ENCODE measurements at regions not wholly inside any gene's neighbourhood (a gene's known extent, or its start where the extent isn't known, plus 50 kb on each side); places are given as distances from the start of the nearest gene placed in this dataset.
"Not testable (repeated sequence)": the region's sequence is repeated elsewhere in the genome, so short reads cannot be mapped to it uniquely, and the experiment has no call there.

DNA sequence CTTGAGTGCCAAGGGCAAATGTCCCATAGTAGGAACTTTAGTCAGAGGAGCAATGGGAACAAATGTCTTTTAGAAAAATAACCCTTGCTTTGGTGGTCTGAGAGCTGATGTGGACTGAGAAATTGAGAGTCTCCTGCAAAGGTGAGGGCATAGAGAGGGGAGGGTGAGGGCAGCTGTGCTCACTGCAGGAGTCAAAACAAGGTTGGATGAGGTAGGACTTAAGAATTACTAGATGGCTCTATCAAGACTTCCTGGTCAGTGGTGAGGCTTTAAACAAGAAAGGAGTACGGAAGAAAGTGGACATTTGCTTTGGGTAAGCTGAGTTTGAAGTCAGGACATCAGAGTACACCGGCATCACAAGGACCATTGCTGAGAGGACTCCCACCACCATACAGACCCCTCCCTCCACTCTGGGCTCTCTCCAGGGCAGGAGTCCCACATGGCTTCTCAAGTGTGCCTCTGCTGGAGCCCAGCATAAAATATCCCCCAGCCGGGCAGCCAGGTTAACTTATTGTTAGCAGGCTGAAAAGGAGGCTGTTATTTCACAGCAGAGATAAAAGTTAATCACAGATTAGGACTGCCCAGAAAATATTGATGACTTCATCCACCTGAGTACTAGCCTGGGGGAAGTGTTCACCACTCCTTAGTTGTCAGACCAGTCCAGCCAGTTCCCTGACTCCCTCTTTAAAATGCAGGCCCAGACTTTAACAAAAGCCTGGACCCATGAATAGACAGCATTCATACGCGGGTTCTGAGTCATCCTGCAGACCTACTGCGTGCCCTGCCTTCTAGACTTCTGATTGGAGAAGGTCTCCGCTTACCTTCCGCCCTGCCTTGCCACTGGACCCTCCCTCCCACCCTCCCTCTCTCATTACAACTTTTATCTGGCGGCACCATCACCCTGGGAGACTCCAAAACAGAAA is 167.2 kb downstream of the BCL2L11 start:
- H3K27ac Mint-ChIP-seq; H3K4me3 Mint-ChIP-seq; H3K27me3 Mint-ChIP-seq; H3K36me3 Mint-ChIP-seq (ENCODE audit: low read depth); H3K9me3 Mint-ChIP-seq; intact Hi-C loops (cut with micrococcal nuclease); H3K4me1 Mint-ChIP-seq (ENCODE audit: low read depth): not testable (repeated sequence)

DNA sequence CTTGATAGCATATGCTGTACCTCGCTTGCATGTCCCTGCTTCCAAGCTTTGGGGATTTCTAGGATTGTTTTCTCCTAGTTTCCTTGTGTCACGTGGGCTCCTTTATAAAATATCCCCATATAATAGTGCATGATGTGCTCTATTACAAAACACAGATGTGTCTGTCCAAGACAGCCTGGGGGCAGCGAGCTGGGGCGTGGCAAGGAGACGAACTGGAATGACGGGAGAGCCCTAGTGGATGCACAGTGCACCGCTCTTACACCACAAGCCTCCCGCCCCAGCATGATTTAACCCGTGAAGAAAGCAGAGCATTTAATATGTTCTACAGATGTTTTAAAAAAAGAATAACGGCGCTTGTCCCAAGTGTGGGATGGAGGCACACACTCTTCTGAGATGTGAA is 169.7 kb downstream of the BCL2L11 start:
- H3K9me3 Mint-ChIP-seq; intact Hi-C loops (cut with micrococcal nuclease); H3K27ac Mint-ChIP-seq: not testable (repeated sequence)

DNA sequence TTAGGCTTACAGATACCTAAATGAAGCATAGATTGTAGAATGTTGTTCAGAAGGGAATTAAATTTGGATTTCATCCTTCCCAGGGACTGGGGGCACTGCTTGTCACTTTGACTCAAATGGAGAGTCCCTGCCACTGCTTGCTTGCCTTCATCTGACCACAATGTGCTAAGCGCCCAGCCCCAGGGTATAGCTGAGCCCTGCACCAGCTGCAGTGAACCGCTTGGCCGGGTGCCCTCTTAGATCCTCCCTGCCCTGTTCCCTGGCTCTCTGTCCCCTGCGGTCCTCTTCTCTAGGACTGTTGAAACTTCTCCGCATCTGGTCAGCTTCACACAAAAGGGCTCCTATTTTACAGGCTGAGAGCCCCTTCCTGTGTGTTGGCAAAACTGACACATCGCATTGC is 170.9 kb downstream of the BCL2L11 start:
- H3K27me3 Mint-ChIP-seq; H3K27ac Mint-ChIP-seq; H3K4me1 Mint-ChIP-seq (ENCODE audit: low read depth); H3K9me3 Mint-ChIP-seq; intact Hi-C loops (cut with micrococcal nuclease); H3K36me3 Mint-ChIP-seq (ENCODE audit: low read depth); H3K4me3 Mint-ChIP-seq: not testable (repeated sequence)

More for the DNA sequence above, 169.7 kb downstream of the BCL2L11 start:
- H3K27me3 Mint-ChIP-seq; H3K4me1 Mint-ChIP-seq (ENCODE audit: low read depth); H3K36me3 Mint-ChIP-seq (ENCODE audit: low read depth); H3K4me3 Mint-ChIP-seq: not testable (repeated sequence)

DNA sequence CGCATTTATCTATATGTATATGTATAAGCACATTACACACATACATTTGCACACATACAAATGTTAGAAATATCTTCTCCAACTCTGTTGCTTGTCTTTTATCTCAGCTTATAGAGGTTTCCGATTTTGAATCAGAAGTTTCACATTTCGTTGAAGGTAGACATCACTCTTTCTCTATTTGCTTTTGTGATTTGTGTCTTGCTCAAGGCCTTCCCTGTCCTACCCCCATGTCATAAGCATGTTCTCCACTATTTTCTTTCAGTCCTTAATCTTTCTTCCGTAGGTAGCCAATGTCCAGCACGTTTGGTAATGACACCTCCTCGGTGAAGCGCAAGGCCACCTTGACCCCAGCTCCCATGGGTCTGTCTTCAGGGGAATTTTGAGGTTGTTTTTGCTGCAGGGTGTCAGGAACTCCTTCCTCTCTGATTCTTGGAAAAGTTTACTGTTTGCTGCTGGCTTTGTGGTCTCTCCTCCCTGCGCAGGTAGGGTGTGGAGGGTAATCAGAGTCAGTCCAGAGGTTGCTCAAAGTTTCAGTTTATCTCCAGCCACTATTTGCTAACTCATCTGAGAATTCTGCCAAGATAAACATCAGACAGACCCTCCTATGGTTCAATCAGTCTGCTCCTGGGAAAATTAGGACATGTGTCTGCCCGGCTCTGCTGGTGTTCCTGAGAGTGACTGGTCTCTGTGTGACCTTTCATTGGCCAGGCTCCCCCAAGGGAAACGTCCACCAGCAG is 171.7 kb downstream of the BCL2L11 start:
- H3K27me3 Mint-ChIP-seq; H3K4me1 Mint-ChIP-seq (ENCODE audit: low read depth); H3K36me3 Mint-ChIP-seq (ENCODE audit: low read depth); intact Hi-C loops (cut with micrococcal nuclease); H3K27ac Mint-ChIP-seq; H3K4me3 Mint-ChIP-seq; H3K9me3 Mint-ChIP-seq: not testable (repeated sequence)

DNA sequence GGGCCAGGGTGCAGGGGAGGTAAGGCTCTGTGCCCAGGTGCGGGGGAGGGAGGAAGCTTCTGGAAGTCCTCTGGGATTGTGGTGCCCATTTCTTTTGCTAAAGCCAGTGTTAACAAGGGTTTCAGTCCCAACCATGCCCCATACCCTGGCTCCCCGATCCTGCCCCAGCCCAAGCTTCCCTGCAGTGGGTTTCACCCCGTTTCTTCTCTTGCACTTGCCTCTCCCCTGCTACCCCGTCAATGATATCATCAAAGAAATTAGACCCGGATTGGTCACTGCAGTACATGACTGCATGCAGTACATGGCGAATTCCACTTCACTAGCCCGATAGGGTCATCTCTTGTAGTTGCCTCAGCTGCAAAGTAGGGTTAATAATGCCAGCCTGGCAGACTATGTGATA is 174.0 kb downstream of the BCL2L11 start:
- H3K27ac Mint-ChIP-seq; H3K4me3 Mint-ChIP-seq; H3K36me3 Mint-ChIP-seq (ENCODE audit: low read depth); H3K27me3 Mint-ChIP-seq; H3K9me3 Mint-ChIP-seq; intact Hi-C loops (cut with micrococcal nuclease); H3K4me1 Mint-ChIP-seq (ENCODE audit: low read depth): not testable (repeated sequence)

DNA sequence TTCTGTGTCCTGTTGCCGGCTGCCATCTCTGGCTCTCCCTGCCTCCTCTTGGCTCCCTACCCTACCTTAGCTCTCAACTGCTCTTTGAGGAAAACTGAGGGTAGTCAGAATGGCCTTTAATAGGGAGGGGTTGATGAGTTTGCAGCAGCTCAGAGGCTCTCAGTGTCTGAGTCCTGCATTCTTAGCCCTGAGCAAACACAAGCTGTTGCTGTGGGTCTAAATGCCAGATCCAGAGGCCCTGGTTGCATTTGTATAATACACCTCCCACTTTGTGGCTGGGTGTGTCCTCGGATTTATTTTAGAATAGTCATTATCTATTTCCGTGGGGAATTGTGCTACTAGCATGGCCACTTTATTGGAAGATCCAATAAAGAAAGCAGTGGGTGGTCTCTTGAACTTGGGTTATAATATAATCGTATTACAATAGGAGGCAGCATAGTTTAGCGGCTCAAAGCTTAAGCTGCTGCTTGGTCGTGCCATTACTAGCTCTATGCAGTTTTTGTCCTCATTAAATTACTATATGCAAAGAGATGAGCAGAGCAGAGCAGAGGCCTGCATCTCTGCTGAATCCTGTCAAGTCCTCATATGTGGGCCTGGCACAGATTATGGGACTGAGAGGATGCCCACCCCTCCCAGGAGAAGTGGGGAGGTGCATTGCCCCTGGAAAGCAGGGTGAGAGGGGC is 175.5 kb downstream of the BCL2L11 start:
- H3K4me1 Mint-ChIP-seq (ENCODE audit: low read depth); H3K4me3 Mint-ChIP-seq; H3K27ac Mint-ChIP-seq; H3K27me3 Mint-ChIP-seq; intact Hi-C loops (cut with micrococcal nuclease); H3K36me3 Mint-ChIP-seq (ENCODE audit: low read depth); H3K9me3 Mint-ChIP-seq: not testable (repeated sequence)

DNA sequence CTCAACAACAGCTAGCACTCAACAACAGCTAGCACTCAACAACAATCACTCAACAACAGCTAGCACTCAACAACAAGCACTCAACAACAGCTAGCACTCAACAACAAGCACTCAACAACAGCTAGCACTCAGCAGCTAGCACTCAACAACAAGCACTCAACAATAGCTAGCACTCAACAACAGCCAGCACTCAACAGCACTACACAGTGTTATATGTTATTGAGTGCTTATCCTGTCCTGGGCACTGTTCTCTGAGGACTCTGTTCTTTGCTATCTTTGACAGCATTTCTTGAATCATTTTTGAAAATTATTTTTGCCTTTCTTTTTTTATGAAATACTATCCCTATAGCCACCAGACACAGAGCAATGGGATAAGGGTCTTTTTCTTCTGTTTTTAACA is 176.4 kb downstream of the BCL2L11 start:
- H3K36me3 Mint-ChIP-seq (ENCODE audit: low read depth); H3K27me3 Mint-ChIP-seq; H3K27ac Mint-ChIP-seq; H3K4me1 Mint-ChIP-seq (ENCODE audit: low read depth); intact Hi-C loops (cut with micrococcal nuclease); H3K9me3 Mint-ChIP-seq; H3K4me3 Mint-ChIP-seq: not testable (repeated sequence)

DNA sequence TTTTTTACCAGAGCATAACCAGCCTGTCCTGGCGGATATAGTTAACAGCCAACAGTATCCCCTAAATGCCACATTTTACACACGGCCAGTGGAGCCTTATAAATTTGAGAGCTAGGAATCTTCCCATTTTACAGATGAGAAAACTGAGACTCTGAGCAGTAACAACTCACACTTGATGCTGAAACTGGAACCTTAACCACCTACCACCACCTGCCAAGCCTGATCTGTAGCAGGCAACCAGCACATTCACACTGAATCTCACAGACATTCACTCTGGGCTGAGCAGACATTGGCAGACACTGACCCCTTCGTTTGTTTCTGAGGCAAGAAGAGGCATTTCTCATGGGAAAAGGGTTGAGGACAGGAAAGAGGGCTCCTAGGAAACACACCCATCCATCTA is 178.2 kb downstream of the BCL2L11 start:
- intact Hi-C loops (cut with micrococcal nuclease); H3K27me3 Mint-ChIP-seq; H3K36me3 Mint-ChIP-seq (ENCODE audit: low read depth); H3K4me1 Mint-ChIP-seq (ENCODE audit: low read depth); H3K9me3 Mint-ChIP-seq; H3K4me3 Mint-ChIP-seq; H3K27ac Mint-ChIP-seq: not testable (repeated sequence)

DNA sequence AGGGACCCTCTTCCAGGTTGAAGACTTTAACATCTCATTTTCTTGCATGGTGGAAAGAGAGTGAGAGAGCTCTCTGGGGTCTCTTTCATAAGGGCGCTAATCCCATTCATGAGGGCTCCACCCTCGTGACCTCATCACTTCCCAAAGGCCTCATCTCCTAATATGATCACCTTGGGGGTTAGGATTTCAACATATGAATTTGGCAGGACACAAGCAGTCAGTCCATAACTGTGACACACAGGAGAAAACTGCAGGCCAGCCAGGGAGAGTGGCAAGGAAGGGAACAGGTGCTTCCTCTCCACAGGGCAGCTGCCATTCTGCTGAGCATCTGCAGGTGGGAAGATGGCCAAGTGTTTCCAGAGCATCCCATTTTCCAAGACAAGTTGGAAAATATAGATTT is 178.9 kb downstream of the BCL2L11 start:
- H3K36me3 Mint-ChIP-seq (ENCODE audit: low read depth); H3K9me3 Mint-ChIP-seq; intact Hi-C loops (cut with micrococcal nuclease); H3K4me3 Mint-ChIP-seq; H3K27ac Mint-ChIP-seq; H3K27me3 Mint-ChIP-seq; H3K4me1 Mint-ChIP-seq (ENCODE audit: low read depth): not testable (repeated sequence)

DNA sequence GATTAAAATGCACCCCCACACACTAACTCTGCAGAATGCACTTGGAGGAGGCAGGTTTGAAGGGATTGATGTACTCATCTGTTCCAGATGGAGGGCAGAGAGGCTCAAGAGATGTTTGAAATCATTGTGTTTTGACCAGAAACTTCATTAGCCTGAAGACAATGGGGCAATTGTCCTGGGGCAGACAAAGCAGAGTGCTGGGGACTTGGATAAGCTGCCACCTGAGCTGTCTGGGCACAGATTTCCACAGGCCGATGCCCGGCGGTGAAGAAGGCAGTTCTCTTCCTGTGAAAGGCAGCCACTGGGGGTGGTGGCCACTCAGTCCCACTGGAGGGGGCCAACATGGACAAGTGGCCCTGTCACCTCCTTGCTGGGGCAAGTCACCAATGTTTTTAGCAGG is 181.0 kb downstream of the BCL2L11 start:
- H3K36me3 Mint-ChIP-seq (ENCODE audit: low read depth); H3K27me3 Mint-ChIP-seq; H3K9me3 Mint-ChIP-seq; H3K27ac Mint-ChIP-seq; H3K4me1 Mint-ChIP-seq (ENCODE audit: low read depth); intact Hi-C loops (cut with micrococcal nuclease); H3K4me3 Mint-ChIP-seq: not testable (repeated sequence)

DNA sequence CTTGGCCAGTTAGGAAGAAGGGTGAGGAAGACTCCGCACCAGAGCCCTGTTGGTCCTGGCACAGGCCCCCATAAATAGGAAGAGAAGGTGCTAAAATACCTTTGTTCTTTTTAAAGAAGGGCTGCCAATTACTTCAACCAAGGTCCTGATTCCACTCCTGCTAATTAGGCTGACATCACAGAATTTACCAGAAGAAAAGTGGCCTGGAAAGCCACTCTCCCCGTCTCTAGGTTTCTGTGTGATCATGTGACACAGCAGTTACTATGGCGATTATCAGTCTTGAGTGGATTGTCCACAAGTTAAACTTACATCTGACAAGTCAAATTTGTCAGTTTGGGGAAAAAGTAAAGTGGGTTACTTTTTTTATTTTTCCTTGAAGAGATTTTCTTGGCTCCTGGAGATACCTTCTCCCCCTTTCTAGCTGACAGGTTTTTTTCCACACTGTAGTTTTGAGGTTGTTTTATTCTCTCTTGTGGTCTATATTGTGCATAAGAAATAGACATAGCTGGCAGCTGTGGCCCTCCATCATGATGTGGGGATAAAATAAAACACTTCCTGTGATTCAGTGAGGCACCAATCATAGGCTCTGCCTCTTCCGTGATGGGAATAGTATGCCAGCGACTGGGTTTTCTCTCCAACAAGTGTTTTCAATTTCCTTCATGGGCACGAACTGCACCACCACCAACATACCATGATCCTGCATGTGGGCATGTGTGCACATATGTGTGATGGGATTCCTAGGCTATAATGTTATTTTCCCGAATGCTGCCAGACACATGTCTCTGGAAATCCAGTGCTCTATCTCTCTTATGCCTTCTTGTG is 181.9 kb downstream of the BCL2L11 start:
- H3K27me3 Mint-ChIP-seq; H3K36me3 Mint-ChIP-seq (ENCODE audit: low read depth); intact Hi-C loops (cut with micrococcal nuclease); H3K4me3 Mint-ChIP-seq; H3K27ac Mint-ChIP-seq; H3K4me1 Mint-ChIP-seq (ENCODE audit: low read depth); H3K9me3 Mint-ChIP-seq: not testable (repeated sequence)

DNA sequence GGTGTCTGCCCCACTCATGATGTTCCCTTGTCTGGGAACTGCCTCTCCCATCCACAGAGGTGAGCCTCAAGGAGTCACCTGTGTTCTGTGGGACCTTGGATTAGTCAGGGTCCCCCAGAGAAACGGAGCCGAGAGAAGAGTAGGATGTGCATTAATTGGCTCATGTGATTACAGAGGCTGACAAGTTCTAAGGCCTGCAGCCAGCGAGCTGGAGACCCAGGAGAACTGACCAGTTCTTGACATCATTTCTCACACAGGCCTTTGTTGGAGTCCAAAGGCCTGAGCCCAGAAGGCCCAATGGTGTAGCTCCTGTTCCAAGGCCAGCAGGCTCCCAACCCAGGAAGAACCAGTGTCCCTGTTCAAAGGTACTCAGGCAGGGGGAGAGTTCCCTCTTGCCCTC is 186.6 kb downstream of the BCL2L11 start:
- H3K4me1 Mint-ChIP-seq (ENCODE audit: low read depth); H3K27ac Mint-ChIP-seq; H3K36me3 Mint-ChIP-seq (ENCODE audit: low read depth); intact Hi-C loops (cut with micrococcal nuclease); H3K27me3 Mint-ChIP-seq; H3K9me3 Mint-ChIP-seq; H3K4me3 Mint-ChIP-seq: not testable (repeated sequence)

DNA sequence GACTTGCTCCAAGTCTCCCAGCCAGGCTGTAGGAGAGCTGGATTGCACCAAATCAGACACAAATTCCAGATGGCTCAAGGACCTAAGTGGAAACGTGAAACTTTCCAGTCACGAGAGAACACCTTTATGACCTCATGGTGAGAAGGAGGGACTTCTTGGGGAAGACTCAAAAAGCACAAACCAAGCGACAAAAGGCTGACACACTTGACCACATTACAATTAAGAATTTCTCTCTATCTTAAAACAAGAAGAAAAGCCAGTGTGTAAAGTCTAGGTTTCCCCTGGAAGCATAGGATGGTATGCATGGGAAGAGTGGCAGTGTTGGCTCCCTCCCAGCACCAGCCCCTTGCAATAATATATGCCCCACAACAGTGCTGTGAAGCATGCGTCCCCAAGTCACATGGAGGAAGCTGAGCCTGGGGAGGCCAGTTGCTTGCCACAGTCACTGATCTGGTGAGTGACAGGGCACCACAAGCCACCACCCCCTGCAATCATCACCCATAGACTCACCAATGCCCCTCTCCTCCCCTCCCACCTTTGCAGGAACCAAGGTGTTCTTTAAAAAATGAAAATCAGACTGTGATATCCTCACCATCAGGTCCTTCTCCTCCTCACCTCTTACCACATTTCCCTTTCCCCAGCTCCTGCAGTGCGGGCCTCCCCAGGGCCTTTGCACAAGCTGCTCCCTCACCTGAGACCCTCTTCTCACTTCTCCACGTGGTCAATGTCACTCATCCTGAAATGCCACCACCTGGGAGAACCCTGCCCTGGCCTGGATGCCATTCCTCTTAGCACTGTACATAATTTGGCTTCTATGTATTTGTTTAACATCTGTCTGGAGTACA is 188.7 kb downstream of the BCL2L11 start:
- intact Hi-C loops (cut with micrococcal nuclease); H3K27me3 Mint-ChIP-seq; H3K4me3 Mint-ChIP-seq; H3K9me3 Mint-ChIP-seq; H3K27ac Mint-ChIP-seq; H3K4me1 Mint-ChIP-seq (ENCODE audit: low read depth); H3K36me3 Mint-ChIP-seq (ENCODE audit: low read depth): not testable (repeated sequence)
